Non-pigmented ciliary epithelial cell (primary cell): ENCODE measurements at regions not wholly inside any gene's neighbourhood (a gene's known extent, or its start where the extent isn't known, plus 50 kb on each side); places are given as distances from the start of the nearest gene placed in this dataset.
A peak's percentile ranks its signal among the peaks of the same experiment; 100 is the strongest.

Experiments used
- DNase-seq: peaks from one replicate; pipeline ENCODE4 v3.0.0-alpha.2; 2010; ENCODE audit warnings: low read depth

- no peak for DNase-seq
Measured at GRCh38 chr20:50242548-50242862, 51.9 kb downstream of the CEBPB start.

DNA sequence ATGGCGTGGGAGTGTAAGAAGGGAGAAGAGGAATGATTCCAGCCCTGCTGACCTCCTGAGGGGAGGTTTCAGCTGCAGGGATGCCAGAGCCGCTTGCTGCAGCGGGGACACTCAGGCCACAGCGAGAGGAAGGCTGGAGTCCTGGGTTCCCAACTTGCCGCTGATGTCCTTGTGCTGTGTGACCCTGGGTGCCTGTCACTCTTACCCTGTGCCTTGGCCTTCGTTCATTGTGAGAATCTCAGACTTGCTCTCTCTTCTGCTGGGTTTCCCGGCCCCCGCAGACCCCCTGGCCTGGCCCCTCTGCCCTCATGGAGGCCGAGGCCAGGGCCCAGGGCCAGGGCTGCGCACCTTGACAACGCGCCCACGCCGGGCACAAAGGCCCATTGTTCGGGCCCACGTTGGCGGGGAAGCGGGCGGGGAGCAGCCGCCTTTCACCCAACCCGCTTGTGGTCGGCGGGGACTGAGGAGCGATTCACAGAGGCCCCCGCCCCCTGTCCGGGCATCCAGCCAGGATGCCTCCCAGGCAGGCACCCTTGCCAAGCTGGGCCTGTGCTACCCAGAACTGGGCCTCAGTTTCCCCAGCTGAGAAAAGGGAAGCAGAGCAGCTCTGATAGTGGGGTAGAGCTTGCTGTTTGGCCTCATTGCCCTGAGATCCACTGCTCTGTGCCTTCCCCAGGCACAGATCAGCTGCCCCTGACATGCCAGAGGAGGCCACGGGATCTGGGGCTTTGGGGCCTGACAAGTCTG, 52.4 kb downstream of the CEBPB start:
- DNase-seq, result no peak

DNA sequence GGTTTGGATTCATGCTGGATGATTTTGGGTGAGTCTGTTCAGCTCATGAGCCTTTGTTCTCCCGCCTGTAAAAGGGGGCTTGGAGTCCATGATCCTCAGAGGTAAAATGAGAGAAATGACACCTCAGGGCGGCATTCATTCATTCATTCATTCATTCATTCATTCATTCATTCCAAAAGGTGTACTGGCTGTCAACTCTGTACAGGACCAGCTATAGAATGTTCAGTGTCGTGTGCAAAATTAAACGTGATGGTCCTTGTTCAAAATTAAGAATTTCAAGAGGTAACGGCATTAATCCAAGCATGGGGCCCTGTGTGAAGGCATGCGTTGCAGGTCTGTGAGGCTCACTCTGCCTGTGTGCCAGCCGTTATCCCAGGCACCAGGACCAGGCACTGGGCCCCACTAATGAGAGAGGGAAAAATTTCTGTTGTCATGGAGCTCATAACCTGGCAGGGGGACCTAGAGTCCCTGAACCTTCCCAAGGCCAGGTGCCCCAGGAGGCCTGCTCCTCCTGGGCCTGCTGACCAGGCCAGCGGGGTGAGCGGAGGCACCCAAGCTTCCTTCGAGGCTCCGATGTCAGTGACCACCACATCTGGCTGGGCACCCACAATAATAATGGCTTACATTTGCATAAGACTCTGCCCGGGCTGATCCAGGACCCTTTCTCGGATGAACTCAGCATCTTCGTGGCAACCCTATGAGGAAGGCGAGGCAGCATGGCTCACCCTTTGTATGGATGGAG, 53.2 kb downstream of the CEBPB start:
- DNase-seq, result no peak

DNA sequence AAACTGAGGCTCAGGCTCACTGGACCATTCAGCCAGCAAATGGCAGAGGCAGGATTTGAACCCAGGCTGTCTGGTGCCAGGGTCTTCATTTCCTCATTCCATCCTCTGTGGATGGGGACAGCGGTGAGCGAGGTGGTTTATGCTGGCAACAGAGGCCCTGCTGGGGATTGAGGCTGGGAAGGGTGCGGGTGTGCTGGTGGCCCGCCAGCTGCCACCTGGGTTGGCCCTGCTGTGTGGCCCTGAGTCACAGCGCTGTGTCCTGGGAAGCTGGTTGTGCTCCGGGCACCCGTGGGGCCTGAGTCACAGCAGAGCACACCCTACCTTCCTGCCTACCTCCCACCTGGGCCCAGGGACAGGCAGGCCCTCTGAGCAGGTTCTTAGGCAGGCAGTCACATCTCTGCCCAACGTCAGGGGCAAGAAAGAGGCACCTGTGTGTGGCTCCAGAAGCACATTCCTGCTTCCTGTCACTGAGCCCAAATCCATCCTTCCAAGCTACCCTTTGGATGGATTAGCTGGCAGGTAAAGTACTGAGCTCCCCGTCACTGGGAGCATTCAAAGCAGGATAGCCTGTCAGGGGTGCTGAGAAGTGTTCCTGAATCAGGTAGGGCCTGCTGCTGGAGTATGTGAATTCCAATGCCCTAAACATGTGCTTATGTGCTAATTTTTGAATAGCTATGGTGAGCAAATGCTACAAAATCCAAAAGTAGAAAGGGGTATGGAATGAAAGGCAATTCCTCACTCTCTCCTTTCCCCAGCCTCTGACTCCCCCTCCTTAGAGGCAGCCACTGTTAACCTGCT, 53.9 kb downstream of the CEBPB start:
- no peak for DNase-seq

DNA sequence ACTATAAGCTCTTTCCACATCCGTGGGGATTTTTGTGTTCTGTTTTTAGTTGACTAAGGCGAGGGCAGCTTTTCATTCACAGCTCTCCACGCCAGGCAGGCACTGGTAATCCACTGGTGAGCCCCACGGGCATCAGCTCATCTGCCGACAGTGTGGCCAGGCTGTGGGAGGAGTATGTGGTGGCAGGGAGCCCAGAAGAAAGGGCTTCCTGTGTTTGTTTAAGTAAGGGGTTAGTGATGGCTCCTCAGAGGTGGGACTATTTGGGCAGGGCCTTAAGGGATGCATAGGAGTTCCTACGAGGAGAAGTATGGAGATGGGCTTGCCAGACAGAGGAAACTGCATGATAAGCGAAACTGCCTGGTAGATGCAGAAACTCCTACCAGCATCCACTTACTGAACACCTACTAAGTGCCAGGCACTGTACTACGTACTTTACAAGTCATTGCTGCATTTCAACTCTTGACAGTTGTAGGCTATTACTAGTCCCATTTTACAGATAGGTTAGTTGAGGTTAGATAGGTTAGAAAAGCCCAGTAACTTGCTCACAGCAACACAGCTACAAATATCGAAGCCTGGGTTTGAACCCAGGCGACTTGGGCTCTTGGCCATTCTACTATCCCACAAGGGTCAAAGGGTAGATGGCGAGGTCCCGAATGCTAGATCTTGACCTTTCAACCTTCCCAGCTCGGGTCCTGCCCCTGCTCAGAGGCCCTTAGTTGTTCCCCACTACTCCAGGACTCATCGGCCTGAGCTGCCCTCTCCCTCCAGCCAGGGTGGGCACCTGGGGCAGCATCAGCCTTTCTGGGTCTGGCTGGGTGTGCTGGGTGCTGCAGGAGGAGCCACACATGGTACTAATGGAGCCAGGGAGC, 55.1 kb downstream of the CEBPB start:
- no peak for DNase-seq

- DNase-seq, result no peak
Measured at GRCh38 chr20:50246367-50247195, 56.0 kb downstream of the CEBPB start.

GRCh38 chr20:50247196-50248094, 56.8 kb downstream of the CEBPB start:
- DNase-seq, result no peak

- no peak for DNase-seq
Measured at GRCh38 chr20:50248104-50248641, 57.5 kb downstream of the CEBPB start.

DNA sequence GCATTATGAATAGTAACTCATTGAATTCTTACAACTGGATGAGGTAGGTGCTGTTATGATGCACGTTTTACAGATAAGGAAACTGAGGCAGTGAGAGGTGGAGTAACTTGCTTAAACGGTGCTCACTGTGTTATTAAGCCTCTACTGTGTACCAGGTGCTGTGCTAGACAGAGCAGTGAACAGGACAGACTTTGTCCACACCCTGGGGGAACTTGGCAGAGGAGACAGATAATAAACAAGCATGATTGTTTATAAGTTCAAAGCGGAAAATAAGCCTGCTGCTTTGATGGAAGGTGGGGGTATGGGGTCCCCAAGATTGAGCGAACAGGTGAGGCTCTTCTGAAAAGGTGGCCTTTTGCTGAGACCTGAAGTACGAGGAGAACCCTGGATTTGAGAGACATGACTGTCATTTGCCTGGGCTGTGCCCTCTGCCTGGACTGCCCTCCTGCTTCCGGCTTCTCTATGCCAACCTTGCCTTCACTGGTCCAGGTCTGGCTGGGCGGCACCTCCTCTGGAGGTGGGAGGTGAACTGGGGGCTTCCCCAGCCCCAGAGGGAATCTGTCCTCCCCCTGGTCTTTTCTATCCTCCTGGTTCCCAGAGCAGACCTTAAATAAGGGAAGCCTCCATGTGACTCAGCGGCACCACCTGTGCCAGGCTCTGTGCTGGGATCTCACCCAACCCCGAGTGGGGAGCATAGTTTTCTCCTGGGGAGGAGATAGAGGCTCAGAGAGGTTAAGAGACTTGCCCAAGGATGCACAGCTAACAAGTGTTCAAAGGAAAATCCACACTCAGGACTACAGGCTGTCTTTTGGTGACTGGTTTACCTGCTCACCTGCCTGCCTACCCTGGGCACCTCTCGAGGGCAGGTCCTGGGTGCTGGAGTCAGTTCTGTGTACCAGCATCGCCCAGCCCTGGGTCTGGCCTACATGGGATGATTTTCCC, 59.1 kb downstream of the CEBPB start:
- DNase-seq, result no peak

DNA sequence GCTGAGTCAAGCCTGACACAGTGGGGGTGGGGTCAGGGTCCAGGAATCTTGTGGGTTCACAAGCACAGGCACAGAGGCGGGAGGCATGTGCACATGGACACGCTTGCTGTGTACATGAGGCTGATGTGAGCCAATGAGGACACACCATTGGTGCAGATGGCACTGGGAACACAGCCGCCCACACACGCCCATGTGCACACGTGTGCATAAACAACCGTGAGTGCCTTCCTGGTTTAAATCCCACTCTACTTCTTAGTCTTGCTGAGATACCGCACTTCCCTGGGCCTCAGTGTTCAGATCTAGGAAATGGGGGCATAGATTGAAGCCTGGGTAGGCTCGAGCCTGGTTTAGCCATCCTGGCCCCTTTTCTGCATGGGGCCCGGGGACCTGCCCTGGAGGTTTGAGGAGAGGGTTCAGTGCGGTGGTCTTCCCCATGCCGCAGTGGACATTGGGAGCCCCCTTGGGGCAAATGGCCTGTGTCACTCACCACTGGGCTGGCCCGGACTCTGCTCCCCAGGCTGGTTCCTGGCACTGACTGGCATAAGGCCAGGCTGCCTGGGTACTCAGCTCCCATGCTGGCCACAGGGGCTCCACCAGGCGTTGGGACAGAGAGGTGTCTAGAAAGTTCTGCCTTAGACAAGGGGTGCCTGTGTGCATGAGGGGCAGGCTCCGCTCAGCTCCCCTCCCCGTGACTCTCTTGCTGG, 60.2 kb downstream of the CEBPB start:
- DNase-seq, result no peak

DNA sequence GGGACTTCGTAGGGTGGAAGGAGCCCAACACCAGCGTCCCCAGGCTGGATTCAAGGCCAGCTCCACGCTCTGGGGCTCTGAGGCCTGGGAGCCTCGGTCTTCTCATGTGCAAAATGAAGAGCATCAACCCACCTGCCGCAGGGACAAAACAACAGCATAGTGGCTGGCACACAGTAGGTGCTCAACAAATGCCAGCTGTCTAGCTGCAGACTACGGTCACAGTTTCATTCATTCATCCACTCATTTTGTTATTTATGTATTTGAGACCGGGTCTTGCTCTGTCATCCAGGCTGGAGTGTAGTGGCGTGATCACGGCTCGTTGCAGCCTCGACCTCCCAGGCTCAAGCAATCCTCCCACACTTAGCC, 60.7 kb downstream of the CEBPB start:
- DNase-seq, result no peak

DNA sequence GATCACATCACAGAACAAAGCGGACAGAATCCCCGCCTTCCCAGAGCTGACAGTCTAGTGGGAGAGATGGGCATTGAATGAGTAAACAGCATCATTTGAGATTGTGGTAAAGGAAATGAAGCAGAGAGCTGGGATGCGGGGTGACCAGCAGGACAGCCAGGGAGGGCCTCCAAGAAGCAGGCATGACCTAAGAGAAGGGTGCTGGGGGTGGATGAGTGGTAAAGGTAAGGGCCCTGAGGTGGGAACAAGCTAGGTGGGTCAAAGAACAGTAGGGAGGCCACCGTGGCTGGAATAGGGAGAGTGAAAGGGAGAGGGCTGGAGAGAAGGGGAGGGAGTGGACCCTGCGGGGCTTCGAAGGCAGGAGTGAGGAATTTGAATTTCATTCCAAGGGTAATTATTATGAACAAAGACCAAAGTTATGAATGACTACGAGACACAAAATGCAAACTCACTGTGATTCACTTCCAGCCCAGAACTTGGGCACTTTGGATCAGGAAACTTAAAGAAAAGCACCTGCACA, 61.4 kb downstream of the CEBPB start:
- peak; percentile 26 for DNase-seq

- DNase-seq, result no peak
Measured at GRCh38 chr20:50252701-50253100, 62.1 kb downstream of the CEBPB start.

- no peak for DNase-seq
Measured at GRCh38 chr20:50253101-50253500, 62.5 kb downstream of the CEBPB start.

DNA sequence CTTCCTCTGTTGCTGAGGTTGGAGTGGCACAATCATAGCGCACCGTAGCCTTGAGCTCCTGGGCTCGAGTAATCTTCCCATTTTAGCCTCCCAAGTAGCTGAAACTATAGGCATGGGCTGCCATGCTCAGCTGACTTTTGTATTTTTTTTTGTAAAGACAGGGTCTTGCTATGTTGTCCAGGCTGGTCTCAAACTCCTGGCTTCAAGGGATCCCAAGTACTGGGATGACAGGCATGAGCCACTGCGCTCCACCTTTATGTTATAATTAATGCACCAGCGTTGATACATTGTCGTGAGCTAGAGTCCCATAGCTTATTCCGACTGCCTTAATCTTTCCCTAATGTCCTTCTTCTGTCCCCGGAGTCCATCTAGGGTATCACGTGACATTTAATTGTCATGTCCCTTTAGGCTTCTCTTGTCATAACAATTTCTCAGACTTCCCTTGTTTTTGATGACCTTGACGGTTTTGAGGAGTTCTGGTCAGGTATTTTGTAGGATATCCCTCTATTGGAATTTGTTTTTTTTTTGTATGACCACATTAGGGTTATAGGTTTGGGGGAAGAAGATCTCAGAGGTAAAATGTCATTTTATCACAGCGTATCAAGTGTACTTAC, 63.9 kb downstream of the CEBPB start:
- DNase-seq, result no peak

- no peak for DNase-seq
Measured at GRCh38 chr20:50256577-50256976, 65.9 kb downstream of the CEBPB start.

GRCh38 chr20:50257860-50258259, 67.2 kb downstream of the CEBPB start:
- no peak for DNase-seq
